ENCODE measurements at regions not wholly inside any gene's neighbourhood (a gene's known extent, or its start where the extent isn't known, plus 50 kb on each side); places are given as distances from the start of the nearest gene placed in this dataset.
"Not testable (repeated sequence)": the region's sequence is repeated elsewhere in the genome, so short reads cannot be mapped to it uniquely, and the experiment has no call there.

GRCh38 chr10:45227042-45227441 lies 88.4 kb downstream of the OR13A1 start:
- Histone ChIP-seq H3K27ac (no peak overlapping the region), H3K9me3 (peaks cover 11% of the 10 kb centered on the region), H3K36me3 (no peaks in the 10 kb centered on the region), H3K27me3 (replicated peaks; ENCODE audit: insufficient read depth) (no peaks in the 10 kb centered on the region), H3K4me3 (no peak overlapping the region), H3K4me1 (ENCODE audit: control insufficient read depth in 1 of 2, low read depth in 2 of 2) (no peaks in the 10 kb centered on the region)
- TF ChIP-seq CTCF (IDR thresholded peaks at IDR 0.05), result no peak
- no peak for ATAC-seq (ENCODE audit: insufficient number of reproducible peaks, low FRiP score, low read depth)
- no peak for DNase-seq (ENCODE audit: low spot score)

- no peak for DNase-seq (ENCODE audit: low spot score)
- Histone ChIP-seq H3K9me3 (peaks cover 11% of the 10 kb centered on the region), H3K4me3 (no peak overlapping the region), H3K27me3 (replicated peaks; ENCODE audit: insufficient read depth) (no peaks in the 10 kb centered on the region), H3K4me1 (ENCODE audit: control insufficient read depth in 1 of 2, low read depth in 2 of 2) (no peaks in the 10 kb centered on the region), H3K36me3 (no peaks in the 10 kb centered on the region), H3K27ac (no peak overlapping the region)
- ATAC-seq (ENCODE audit: insufficient number of reproducible peaks, low FRiP score, low read depth), result no peak
- TF ChIP-seq CTCF (IDR thresholded peaks at IDR 0.05), result no peak
These were observed 88.0 kb downstream of the OR13A1 start for GRCh38 chr10:45227456-45227855.

GRCh38 chr10:45229823-45230222 lies 85.6 kb downstream of the OR13A1 start:
- Histone ChIP-seq H3K4me1 (ENCODE audit: control insufficient read depth in 1 of 2, low read depth in 2 of 2) (no peaks in the 10 kb centered on the region), H3K27me3 (replicated peaks; ENCODE audit: insufficient read depth) (no peaks in the 10 kb centered on the region), H3K27ac (no peak overlapping the region), H3K36me3 (no peaks in the 10 kb centered on the region), H3K9me3 (peaks cover 11% of the 10 kb centered on the region), H3K4me3 (no peak overlapping the region)
- ATAC-seq (ENCODE audit: insufficient number of reproducible peaks, low FRiP score, low read depth) (no peak), DNase-seq (ENCODE audit: low spot score) (no peak)
- no peak for TF ChIP-seq CTCF (IDR thresholded peaks at IDR 0.05)

GRCh38 chr10:45235260-45235769 lies 80.1 kb downstream of the OR13A1 start:
- not testable (repeated sequence) for DNase-seq (ENCODE audit: low spot score); ATAC-seq (ENCODE audit: insufficient number of reproducible peaks, low FRiP score, low read depth)
- TF ChIP-seq CTCF (IDR thresholded peaks at IDR 0.05), result peak; percentile 56

GRCh38 chr10:45235798-45236220 lies 79.6 kb downstream of the OR13A1 start:
- no peak for TF ChIP-seq CTCF (IDR thresholded peaks at IDR 0.05)
- H3K4me1 ChIP-seq (ENCODE audit: control insufficient read depth in 1 of 2, low read depth in 2 of 2), result peaks cover 0 to 6% of the 10 kb centered on the region in 2 donors
- H3K27ac ChIP-seq, result no peak overlapping the region
- ATAC-seq (ENCODE audit: insufficient number of reproducible peaks, low FRiP score, low read depth) (no peak), DNase-seq (ENCODE audit: low spot score) (no peak)
- H3K9me3 ChIP-seq, result no peaks in the 10 kb centered on the region
- H3K4me3 ChIP-seq, result no peak overlapping the region
- no peaks in the 10 kb centered on the region for H3K27me3 ChIP-seq (replicated peaks; ENCODE audit: insufficient read depth)
- no peaks in the 10 kb centered on the region for H3K36me3 ChIP-seq

More at GRCh38 chr10:45235260-45235769, 80.1 kb downstream of the OR13A1 start:
- not testable (repeated sequence) for H3K9me3 ChIP-seq; H3K27me3 ChIP-seq (replicated peaks; ENCODE audit: insufficient read depth); H3K4me3 ChIP-seq; H3K36me3 ChIP-seq; H3K4me1 ChIP-seq (ENCODE audit: control insufficient read depth in 1 of 2, low read depth in 2 of 2); H3K27ac ChIP-seq
